Fibroblast of lung (primary cell): ENCODE measurements at regions not wholly inside any gene's neighbourhood (a gene's known extent, or its start where the extent isn't known, plus 50 kb on each side); places are given as distances from the start of the nearest gene placed in this dataset.

Experiments used
- DNase-seq, 2 donors: peaks; one replicate each; pipeline versions ENCODE4 v3.0.0 to v3.0.0-alpha.2; 2010; ENCODE audit warnings: low read depth in 2 of 2
- H2AFZ ChIP-seq: 2 replicates; pipeline ENCODE4 v1.5.1; 2012; ENCODE audit warnings: low read length, control low read depth, inconsistent platforms
- H3K27ac ChIP-seq: 2 replicates; pipeline ENCODE4 v1.5.1; 2011; ENCODE audit warnings: low read length, control low read depth; ENCODE audit not compliant: insufficient read depth
- H3K27me3 ChIP-seq: 2 replicates; pipeline ENCODE4 v1.5.1; 2011; ENCODE audit warnings: mild to moderate bottlenecking, low read length; ENCODE audit not compliant: control insufficient read depth, insufficient read depth
- H3K36me3 ChIP-seq: 2 replicates; pipeline ENCODE4 v1.5.1; 2011; ENCODE audit warnings: low read length; ENCODE audit not compliant: control insufficient read depth, insufficient read depth
- H3K4me1 ChIP-seq: 2 replicates; pipeline ENCODE4 v1.5.1; 2011; ENCODE audit warnings: low read length; ENCODE audit not compliant: control insufficient read depth, insufficient read depth; ENCODE audit errors: extremely low read depth
- H3K4me2 ChIP-seq: 2 replicates; pipeline ENCODE4 v1.5.1; 2011; ENCODE audit warnings: low read length, control low read depth; ENCODE audit not compliant: insufficient read depth; ENCODE audit errors: extremely low read depth
- H3K4me3 ChIP-seq, 4 experiments: fragments of 200-600 bp in 1 of 4; sonication (generic) in 1 of 4; replicated peaks in 1 of 4; 2 replicates each; pipeline ENCODE4 v1.5.1; 2011 to 2016; ENCODE audit warnings: low read length in 4 of 4, low read depth in 3 of 4, mild to moderate bottlenecking in 3 of 4, control low read depth in 2 of 4, inconsistent platforms in 1 of 4, mixed read lengths in 1 of 4; ENCODE audit not compliant: insufficient read depth in 1 of 4; ENCODE audit errors: control extremely low read depth in 1 of 4
- H3K79me2 ChIP-seq: 2 replicates; pipeline ENCODE4 v1.5.1; 2012; ENCODE audit warnings: mild to moderate bottlenecking, low read length, inconsistent platforms; ENCODE audit not compliant: control insufficient read depth, insufficient read depth
- H3K9ac ChIP-seq: 2 replicates; pipeline ENCODE4 v1.5.1; 2011; ENCODE audit warnings: mild to moderate bottlenecking, low read length, control low read depth; ENCODE audit not compliant: insufficient read depth
- H3K9me3 ChIP-seq: 2 replicates; pipeline ENCODE4 v1.5.1; 2012; ENCODE audit warnings: low read depth, low read length; ENCODE audit not compliant: control insufficient read depth, insufficient read depth
- H4K20me1 ChIP-seq: 2 replicates; pipeline ENCODE4 v1.5.1; 2011; ENCODE audit warnings: low read length; ENCODE audit not compliant: control insufficient read depth, insufficient read depth; ENCODE audit errors: extremely low read depth
- EZH2 ChIP-seq: IDR thresholded peaks from 2 replicates; pipeline ENCODE4 v1.5.1; 2012; ENCODE audit warnings: low read length, control low read depth, mild to moderate bottlenecking; ENCODE audit errors: missing control alignments
- TF ChIP-seq, protein P1 (sequence below), 2 donors: IDR thresholded peaks in 1 of 2; conservative IDR thresholded peaks in 1 of 2; 1 replicate in 1 of 2; 2 replicates in 1 of 2; pipeline ENCODE4 v1.5.1; 2011 to 2012; ENCODE audit warnings: low read length in 2 of 2, control low read depth in 1 of 2, inconsistent platforms in 1 of 2, low read depth in 1 of 2, mild to moderate bottlenecking in 1 of 2

DNA sequence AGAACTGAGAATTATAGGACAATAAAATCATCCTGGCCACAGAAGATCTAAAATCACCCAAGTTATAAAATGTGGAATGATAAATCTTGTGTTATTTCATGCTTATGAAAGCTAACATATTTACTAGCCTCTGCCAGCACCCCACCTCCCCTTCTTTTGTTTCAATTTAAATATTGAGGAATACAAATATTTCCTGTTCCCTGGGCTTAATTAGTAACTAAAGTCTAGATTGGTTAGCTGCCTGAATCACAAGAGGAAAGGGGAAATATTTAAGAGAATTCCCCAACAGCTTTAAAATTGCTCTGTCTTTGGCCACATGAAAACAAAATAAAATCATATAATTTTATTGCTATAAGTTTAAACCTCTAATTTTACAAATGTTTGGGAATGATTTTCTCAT, 287.0 kb downstream of the PRELID2 start:
- H3K27me3 ChIP-seq: no peaks in the 10 kb centered on the region
- H3K4me2 ChIP-seq: no peak overlapping the region
- no peak overlapping the region for H3K27ac ChIP-seq
- no peak overlapping the region for H2AFZ ChIP-seq
- H4K20me1 ChIP-seq: no peaks in the 10 kb centered on the region
- H3K79me2 ChIP-seq: no peaks in the 10 kb centered on the region
- H3K9me3 ChIP-seq: no peaks in the 10 kb centered on the region
- H3K36me3 ChIP-seq: no peaks in the 10 kb centered on the region
- no peak overlapping the region for H3K9ac ChIP-seq
- H3K4me3 ChIP-seq: no peak overlapping the region
- no peak for TF ChIP-seq EZH2
- TF ChIP-seq, protein P1, sequence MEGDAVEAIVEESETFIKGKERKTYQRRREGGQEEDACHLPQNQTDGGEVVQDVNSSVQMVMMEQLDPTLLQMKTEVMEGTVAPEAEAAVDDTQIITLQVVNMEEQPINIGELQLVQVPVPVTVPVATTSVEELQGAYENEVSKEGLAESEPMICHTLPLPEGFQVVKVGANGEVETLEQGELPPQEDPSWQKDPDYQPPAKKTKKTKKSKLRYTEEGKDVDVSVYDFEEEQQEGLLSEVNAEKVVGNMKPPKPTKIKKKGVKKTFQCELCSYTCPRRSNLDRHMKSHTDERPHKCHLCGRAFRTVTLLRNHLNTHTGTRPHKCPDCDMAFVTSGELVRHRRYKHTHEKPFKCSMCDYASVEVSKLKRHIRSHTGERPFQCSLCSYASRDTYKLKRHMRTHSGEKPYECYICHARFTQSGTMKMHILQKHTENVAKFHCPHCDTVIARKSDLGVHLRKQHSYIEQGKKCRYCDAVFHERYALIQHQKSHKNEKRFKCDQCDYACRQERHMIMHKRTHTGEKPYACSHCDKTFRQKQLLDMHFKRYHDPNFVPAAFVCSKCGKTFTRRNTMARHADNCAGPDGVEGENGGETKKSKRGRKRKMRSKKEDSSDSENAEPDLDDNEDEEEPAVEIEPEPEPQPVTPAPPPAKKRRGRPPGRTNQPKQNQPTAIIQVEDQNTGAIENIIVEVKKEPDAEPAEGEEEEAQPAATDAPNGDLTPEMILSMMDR (conservative IDR thresholded peaks at IDR 0.05 in 1 of 2, IDR thresholded peaks at IDR 0.05 in 1 of 2; ENCODE audit: low read depth in 1 of 2, low read length in 2 of 2): no peak
- no peaks in the 10 kb centered on the region for H3K4me1 ChIP-seq
- no peak for DNase-seq

DNA sequence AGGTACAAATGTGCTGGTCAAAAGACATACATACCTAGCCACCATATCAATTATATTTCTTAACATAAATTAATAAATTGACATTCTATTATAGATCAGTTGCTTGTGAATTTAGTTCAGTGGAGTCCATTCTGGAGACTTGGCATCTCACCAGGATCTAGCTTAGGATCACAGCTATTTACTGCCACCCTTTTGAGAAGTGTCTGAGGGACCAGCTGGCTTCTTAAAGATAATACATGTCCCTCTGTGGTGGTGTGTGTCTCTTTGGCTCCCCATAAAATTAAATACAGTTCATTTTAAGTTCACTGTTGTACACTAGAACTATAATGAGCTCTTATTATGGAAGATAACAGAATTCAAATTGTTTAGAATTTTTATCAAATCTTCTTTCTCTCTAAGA, 290.7 kb downstream of the PRELID2 start:
- H3K4me1 ChIP-seq: no peaks in the 10 kb centered on the region
- H3K4me2 ChIP-seq: no peak overlapping the region
- H4K20me1 ChIP-seq: no peaks in the 10 kb centered on the region
- no peaks in the 10 kb centered on the region for H3K36me3 ChIP-seq
- no peak overlapping the region for H3K27ac ChIP-seq
- no peak overlapping the region for H3K4me3 ChIP-seq
- H3K9ac ChIP-seq: no peak overlapping the region
- no peak for DNase-seq
- no peak overlapping the region for H2AFZ ChIP-seq
- no peaks in the 10 kb centered on the region for H3K9me3 ChIP-seq
- H3K27me3 ChIP-seq: no peaks in the 10 kb centered on the region
- H3K79me2 ChIP-seq: no peaks in the 10 kb centered on the region
- no peak for TF ChIP-seq EZH2
- TF ChIP-seq, protein P1 (conservative IDR thresholded peaks at IDR 0.05 in 1 of 2, IDR thresholded peaks at IDR 0.05 in 1 of 2; ENCODE audit: low read depth in 1 of 2, low read length in 2 of 2): no peak

DNA sequence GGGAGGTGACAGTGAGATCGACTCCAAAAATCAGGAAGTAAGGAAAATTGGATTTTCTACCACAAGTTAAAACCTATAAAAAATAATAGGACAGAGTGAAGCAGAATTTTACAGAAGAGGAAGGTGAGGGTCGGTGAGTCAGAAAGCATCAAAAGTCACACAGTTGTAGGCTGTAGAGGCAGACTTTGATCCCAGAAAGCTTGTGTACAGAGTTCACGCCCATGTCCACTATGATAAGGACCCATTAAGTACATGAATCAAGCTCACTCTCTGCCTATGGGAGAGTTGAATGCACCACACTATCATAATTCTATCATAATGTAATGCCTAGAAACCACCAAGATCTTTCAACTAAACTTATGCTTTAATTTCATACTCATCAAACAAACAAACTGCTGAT, 291.2 kb downstream of the PRELID2 start:
- H3K27ac ChIP-seq: no peak overlapping the region
- no peaks in the 10 kb centered on the region for H3K36me3 ChIP-seq
- H4K20me1 ChIP-seq: no peaks in the 10 kb centered on the region
- no peak for DNase-seq
- H3K27me3 ChIP-seq: no peaks in the 10 kb centered on the region
- H3K9me3 ChIP-seq: no peaks in the 10 kb centered on the region
- no peaks in the 10 kb centered on the region for H3K4me1 ChIP-seq
- TF ChIP-seq, protein P1 (conservative IDR thresholded peaks at IDR 0.05 in 1 of 2, IDR thresholded peaks at IDR 0.05 in 1 of 2; ENCODE audit: low read depth in 1 of 2, low read length in 2 of 2): no peak
- no peak for TF ChIP-seq EZH2
- no peaks in the 10 kb centered on the region for H3K79me2 ChIP-seq
- H3K9ac ChIP-seq: no peak overlapping the region
- H3K4me3 ChIP-seq: no peak overlapping the region
- H3K4me2 ChIP-seq: no peak overlapping the region
- H2AFZ ChIP-seq: no peak overlapping the region
